Pons (tissue), 1 donor: ENCODE measurements at regions not wholly inside any gene's neighbourhood (a gene's known extent, or its start where the extent isn't known, plus 50 kb on each side); places are given as distances from the start of the nearest gene placed in this dataset.
"Not testable (repeated sequence)": the region's sequence is repeated elsewhere in the genome, so short reads cannot be mapped to it uniquely, and the experiment has no call there.

ENCODE experiments used
- DNase-seq: peaks from one replicate; pipeline ENCODE4 v3.0.0-alpha.2; 2016; ENCODE audit warnings: low spot score

GRCh38 chr7:68840991-68841390 lies 757.3 kb upstream of the AUTS2 start:
- DNase-seq, result no peak

- DNase-seq, result not testable (repeated sequence)
Observed at GRCh38 chr7:68843985-68844384, 754.3 kb upstream of the AUTS2 start.

GRCh38 chr7:68846811-68847325 lies 751.4 kb upstream of the AUTS2 start:
- DNase-seq, result no peak

- no peak for DNase-seq
Observed at GRCh38 chr7:68853254-68853653, 745.0 kb upstream of the AUTS2 start.

- no peak for DNase-seq
Observed at GRCh38 chr7:68857571-68857970, 740.7 kb upstream of the AUTS2 start.

GRCh38 chr7:68858497-68858896 lies 739.8 kb upstream of the AUTS2 start:
- no peak for DNase-seq

- DNase-seq, result no peak
Observed at GRCh38 chr7:68861171-68861570, 737.1 kb upstream of the AUTS2 start.

GRCh38 chr7:68862261-68862660 lies 736.0 kb upstream of the AUTS2 start:
- DNase-seq, result no peak

GRCh38 chr7:68862736-68863135 lies 735.5 kb upstream of the AUTS2 start:
- DNase-seq, result no peak

- DNase-seq, result no peak
Observed at GRCh38 chr7:68865351-68866199, 732.7 kb upstream of the AUTS2 start.

- DNase-seq, result no peak
Observed at GRCh38 chr7:68866200-68866570, 732.1 kb upstream of the AUTS2 start.

- not testable (repeated sequence) for DNase-seq
Observed at GRCh38 chr7:68866721-68867120, 731.6 kb upstream of the AUTS2 start.

GRCh38 chr7:68868978-68869377 lies 729.3 kb upstream of the AUTS2 start:
- no peak for DNase-seq

- DNase-seq, result no peak
Observed at GRCh38 chr7:68873616-68874015, 724.7 kb upstream of the AUTS2 start.

GRCh38 chr7:68875857-68876256 lies 722.4 kb upstream of the AUTS2 start:
- DNase-seq, result no peak

GRCh38 chr7:68887116-68887515 lies 711.2 kb upstream of the AUTS2 start:
- not testable (repeated sequence) for DNase-seq

- DNase-seq, result no peak
Observed at GRCh38 chr7:68888971-68889385, 709.3 kb upstream of the AUTS2 start.

GRCh38 chr7:68892236-68892635 lies 706.0 kb upstream of the AUTS2 start:
- DNase-seq, result no peak

- peak; percentile 34 for DNase-seq
Observed at GRCh38 chr7:68893411-68893810, 704.9 kb upstream of the AUTS2 start.

- DNase-seq, result not testable (repeated sequence)
Observed at GRCh38 chr7:68899156-68899555, 699.1 kb upstream of the AUTS2 start.

- DNase-seq, result no peak
Observed at GRCh38 chr7:68900096-68900495, 698.2 kb upstream of the AUTS2 start.

GRCh38 chr7:68904630-68905029 lies 693.6 kb upstream of the AUTS2 start:
- no peak for DNase-seq

GRCh38 chr7:68911754-68912153 lies 686.5 kb upstream of the AUTS2 start:
- DNase-seq, result no peak

GRCh38 chr7:68914006-68914405 lies 684.3 kb upstream of the AUTS2 start:
- no peak for DNase-seq
